ENCODE measurements at regions not wholly inside any gene's neighbourhood (a gene's known extent, or its start where the extent isn't known, plus 50 kb on each side); places are given as distances from the start of the nearest gene placed in this dataset.

- no peak for TF ChIP-seq CTCF (IDR thresholded peaks at IDR 0.05)
- TF ChIP-seq POLR2A (IDR thresholded peaks at IDR 0.05) = no peak
Measured at GRCh38 chr3:40885430-40885829, 313.9 kb upstream of the CTNNB1 start.

Measured in thyroid gland (tissue), 4 donors.